ENCODE measurements at regions not wholly inside any gene's neighbourhood (a gene's known extent, or its start where the extent isn't known, plus 50 kb on each side); places are given as distances from the start of the nearest gene placed in this dataset.

DNA sequence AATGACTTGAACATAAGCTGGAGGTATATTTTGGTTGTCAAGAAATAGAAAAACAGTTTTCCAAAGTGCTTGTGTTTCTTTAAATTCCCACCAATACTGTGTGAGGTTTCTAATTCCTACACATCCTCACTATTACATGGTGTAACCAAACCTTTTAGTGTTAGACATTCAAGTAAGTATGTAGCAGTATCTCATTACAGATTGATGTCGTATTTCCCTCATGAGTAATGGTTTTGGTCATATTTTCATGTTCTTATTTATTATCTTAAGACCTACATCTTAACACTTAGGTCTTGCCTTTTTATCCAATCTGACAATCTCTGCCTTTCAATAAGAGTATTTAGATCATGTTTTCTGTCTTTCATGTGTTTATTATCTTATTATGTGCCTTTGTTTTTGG, 253.7 kb upstream of the ANXA10 start:
- TF ChIP-seq, protein P1, sequence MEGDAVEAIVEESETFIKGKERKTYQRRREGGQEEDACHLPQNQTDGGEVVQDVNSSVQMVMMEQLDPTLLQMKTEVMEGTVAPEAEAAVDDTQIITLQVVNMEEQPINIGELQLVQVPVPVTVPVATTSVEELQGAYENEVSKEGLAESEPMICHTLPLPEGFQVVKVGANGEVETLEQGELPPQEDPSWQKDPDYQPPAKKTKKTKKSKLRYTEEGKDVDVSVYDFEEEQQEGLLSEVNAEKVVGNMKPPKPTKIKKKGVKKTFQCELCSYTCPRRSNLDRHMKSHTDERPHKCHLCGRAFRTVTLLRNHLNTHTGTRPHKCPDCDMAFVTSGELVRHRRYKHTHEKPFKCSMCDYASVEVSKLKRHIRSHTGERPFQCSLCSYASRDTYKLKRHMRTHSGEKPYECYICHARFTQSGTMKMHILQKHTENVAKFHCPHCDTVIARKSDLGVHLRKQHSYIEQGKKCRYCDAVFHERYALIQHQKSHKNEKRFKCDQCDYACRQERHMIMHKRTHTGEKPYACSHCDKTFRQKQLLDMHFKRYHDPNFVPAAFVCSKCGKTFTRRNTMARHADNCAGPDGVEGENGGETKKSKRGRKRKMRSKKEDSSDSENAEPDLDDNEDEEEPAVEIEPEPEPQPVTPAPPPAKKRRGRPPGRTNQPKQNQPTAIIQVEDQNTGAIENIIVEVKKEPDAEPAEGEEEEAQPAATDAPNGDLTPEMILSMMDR (IDR thresholded peaks at IDR 0.05) = no peak
- TF ChIP-seq EZH2 (IDR thresholded peaks at IDR 0.05) = no peak

Measured in neural progenitor cell (in vitro differentiated cells).